PC-3 (cell line): ENCODE measurements at regions not wholly inside any gene's neighbourhood (a gene's known extent, or its start where the extent isn't known, plus 50 kb on each side); places are given as distances from the start of the nearest gene placed in this dataset.

ENCODE experiments used
- ATAC-seq: fragments of 200-7000 bp; cut with Tn5 transposase; 2 replicates; pipeline ENCODE4 v1.9.1; 2020; ENCODE audit warnings: mild to moderate bottlenecking, moderate library complexity
- BruUV-seq: library from RNA; stranded (reverse); fragments of 400-500 nt; replicated peaks from 2 replicates; lab custom pipeline; 2021; lab: Mats Ljungman, UMichigan
- CTCF ChIA-PET: fragments of 300-600 bp; sonication (Branson Sonifier 250); formaldehyde crosslinking; loops from one replicate; lab custom pipeline; 2022; ENCODE audit warnings: antibody characterized with exemption; lab: Charles Lee
- POLR2A ChIA-PET: fragments of 300-600 bp; sonication (Branson Sonifier 250); formaldehyde crosslinking; loops from one replicate; lab custom pipeline; 2022; ENCODE audit warnings: antibody characterized with exemption; ENCODE audit not compliant: unreplicated experiment; lab: Charles Lee
- DNase-seq: peaks from one replicate; pipeline ENCODE4 v3.0.0-alpha.2; 2015
- H2AFZ ChIP-seq: fragments of 300-600 bp; sonication (generic); 2 replicates; pipeline ENCODE4 v1.6.0; 2016; ENCODE audit warnings: antibody characterized with exemption, low read length
- H3F3A ChIP-seq: fragments of 300-600 bp; sonication (generic); one replicate; pipeline ENCODE4 v1.6.0; 2017; ENCODE audit warnings: antibody characterized with exemption, low read length, control low read depth, mild to moderate bottlenecking; ENCODE audit not compliant: unreplicated experiment
- H3K27ac ChIP-seq: fragments of 300-600 bp; sonication (generic); 2 replicates; pipeline ENCODE4 v1.5.1; 2016; ENCODE audit warnings: mild to moderate bottlenecking, low read length
- H3K27me3 ChIP-seq: fragments of 300-600 bp; sonication (generic); 2 replicates; pipeline ENCODE4 v1.6.1; 2016; ENCODE audit warnings: low read length, mixed read lengths
- H3K36me3 ChIP-seq: fragments of 300-600 bp; sonication (generic); 2 replicates; pipeline ENCODE4 v1.6.1; 2016; ENCODE audit warnings: low read depth, mixed run types, low read length, mixed read lengths
- H3K4me1 ChIP-seq: fragments of 300-600 bp; sonication (generic); 2 replicates; pipeline ENCODE4 v1.5.1; 2016; ENCODE audit warnings: low read length; ENCODE audit not compliant: insufficient read depth
- H3K4me2 ChIP-seq: fragments of 300-600 bp; sonication (generic); 2 replicates; pipeline ENCODE4 v1.6.0; 2016; ENCODE audit warnings: low read length
- H3K4me3 ChIP-seq: fragments of 300-600 bp; sonication (generic); 2 replicates; pipeline ENCODE4 v1.5.1; 2016; ENCODE audit warnings: mild to moderate bottlenecking, low read length, mixed read lengths
- H3K79me2 ChIP-seq: fragments of 300-600 bp; sonication (generic); 2 replicates; pipeline ENCODE4 v1.6.1; 2017; ENCODE audit warnings: low read length, mixed read lengths
- H3K9ac ChIP-seq: fragments of 300-600 bp; sonication (generic); 2 replicates; pipeline ENCODE4 v1.6.0; 2016; ENCODE audit warnings: mild to moderate bottlenecking, low read length
- H3K9me2 ChIP-seq: fragments of 300-600 bp; sonication (generic); replicated peaks from 2 replicates; pipeline ENCODE4 v1.6.1; 2016; ENCODE audit warnings: mixed run types, low read length, mixed read lengths
- H3K9me3 ChIP-seq: fragments of 300-600 bp; sonication (generic); 2 replicates; pipeline ENCODE4 v1.6.1; 2016; ENCODE audit warnings: low read length, mixed read lengths
- H4K20me1 ChIP-seq: fragments of 300-600 bp; sonication (generic); 2 replicates; pipeline ENCODE4 v1.6.1; 2016; ENCODE audit warnings: low read length, mixed read lengths
- CTCF ChIP-seq: fragments of 300-600 bp; sonication (generic); conservative IDR thresholded peaks from 2 replicates; pipeline ENCODE4 v1.5.1; 2017; ENCODE audit warnings: antibody characterized with exemption, low read depth, mild to moderate bottlenecking, low read length
- EZH2 ChIP-seq: fragments of 300-600 bp; sonication (generic); IDR thresholded peaks from one replicate; pipeline ENCODE4 v1.6.1; 2017; ENCODE audit warnings: antibody characterized with exemption, mild to moderate bottlenecking, low read length; ENCODE audit not compliant: unreplicated experiment
- EZH2phosphoT487 ChIP-seq: fragments of 300-600 bp; sonication (generic); IDR thresholded peaks from 2 replicates; pipeline ENCODE4 v1.6.1; 2018; ENCODE audit warnings: mild to moderate bottlenecking, antibody characterized with exemption, low read length, borderline replicate concordance
- intact Hi-C: fragments of 100-400 bp; cut with micrococcal nuclease; formaldehyde crosslinking; loops from 2 replicates; pipeline ENCODE4 v1.9.0; 2023

DNA sequence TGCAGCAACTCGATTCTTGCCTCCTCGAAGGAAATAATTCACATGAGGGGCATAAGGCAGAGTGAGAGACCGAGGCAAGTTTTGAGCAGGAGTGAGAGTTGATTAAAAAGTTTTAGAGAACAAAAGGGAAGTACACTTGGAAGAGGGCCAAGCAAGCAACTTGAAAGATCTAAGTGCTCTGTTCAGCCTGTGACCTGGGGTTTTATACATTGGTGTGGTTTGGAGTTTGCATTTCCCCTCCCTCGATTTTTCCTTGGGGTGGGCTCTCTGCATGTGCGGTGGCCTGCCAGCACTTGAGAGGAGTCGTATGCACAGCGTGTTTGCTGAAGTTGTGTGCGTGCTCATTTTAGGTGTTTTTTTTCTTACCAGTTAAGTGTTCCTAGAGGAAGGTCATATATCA, 356.4 kb downstream of the KLHL4 start:
- Histone ChIP-seq H3K4me2 (no peak overlapping the region), H3K9me3 (no peaks in the 10 kb centered on the region), H3K79me2 (no peaks in the 10 kb centered on the region), H3K9me2 (no peaks in the 10 kb centered on the region), H3K4me3 (no peak overlapping the region), H3F3A (no peaks in the 10 kb centered on the region), H3K27ac (no peak overlapping the region), H3K9ac (no peak overlapping the region), H2AFZ (no peak overlapping the region), H4K20me1 (no peaks in the 10 kb centered on the region), H3K4me1 (no peaks in the 10 kb centered on the region), H3K27me3 (no peaks in the 10 kb centered on the region), H3K36me3 (no peaks in the 10 kb centered on the region)
- ATAC-seq (no peak), DNase-seq (no peak)
- intact Hi-C loops = no loop called here
- ChIA-PET POLR2A (no interaction called here), CTCF (no interaction called here)
- TF ChIP-seq EZH2 = no peak
- no peak for TF ChIP-seq CTCF
- TF ChIP-seq EZH2phosphoT487 = no peak
- BruUV-seq = no TSS peak

DNA sequence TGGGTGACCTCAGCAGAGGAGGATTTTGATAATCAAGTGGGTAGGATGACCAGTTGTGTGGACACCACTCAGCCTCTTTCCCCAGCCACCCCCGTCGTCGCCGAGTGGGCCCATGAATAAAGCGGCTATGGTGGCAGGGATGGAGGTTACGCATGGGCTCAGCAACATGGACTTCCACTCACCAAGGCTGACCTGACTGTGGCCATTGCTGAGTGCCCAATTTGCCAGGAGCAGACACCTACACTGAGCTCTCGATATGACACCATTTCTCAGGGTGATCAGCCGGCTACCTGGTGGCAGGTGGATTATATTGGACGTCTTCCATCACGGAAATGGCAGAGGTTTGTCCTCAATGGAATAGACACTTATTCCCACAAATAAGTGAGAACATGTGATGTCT, 361.3 kb downstream of the KLHL4 start:
- Histone ChIP-seq H3K4me2 (no peak overlapping the region), H3K27ac (no peak overlapping the region), H3K36me3 (no peaks in the 10 kb centered on the region), H3K9me2 (no peaks in the 10 kb centered on the region), H3K4me3 (no peak overlapping the region), H4K20me1 (no peaks in the 10 kb centered on the region), H3K79me2 (no peaks in the 10 kb centered on the region), H3K9ac (no peak overlapping the region), H3K4me1 (no peaks in the 10 kb centered on the region), H2AFZ (no peak overlapping the region), H3K9me3 (no peaks in the 10 kb centered on the region), H3F3A (no peaks in the 10 kb centered on the region), H3K27me3 (no peaks in the 10 kb centered on the region)
- TF ChIP-seq EZH2 (no peak), EZH2phosphoT487 (no peak), CTCF (no peak)
- ChIA-PET POLR2A (no interaction called here), CTCF (no interaction called here)
- intact Hi-C loops = no loop called here
- no peak for ATAC-seq
- DNase-seq = no peak
- no TSS peak for BruUV-seq

- TF ChIP-seq EZH2phosphoT487 (no peak), CTCF (no peak), EZH2 (no peak)
- BruUV-seq = no TSS peak
Measured at GRCh38 chrX:87890437-87890836, 372.8 kb downstream of the KLHL4 start.

More at GRCh38 chrX:87890437-87890836, 372.8 kb downstream of the KLHL4 start:
- no peaks in the 10 kb centered on the region for H3K9me3 ChIP-seq
- no peak overlapping the region for H3K27ac ChIP-seq
- intact Hi-C loops = no loop called here
- H3F3A ChIP-seq = no peaks in the 10 kb centered on the region
- no peak overlapping the region for H2AFZ ChIP-seq
- DNase-seq (no peak), ATAC-seq (no peak)
- no peak overlapping the region for H3K4me3 ChIP-seq
- H3K4me2 ChIP-seq = no peak overlapping the region
- CTCF ChIA-PET = no interaction called here
- H3K36me3 ChIP-seq = no peaks in the 10 kb centered on the region
- POLR2A ChIA-PET = no interaction called here
- no peak overlapping the region for H3K9ac ChIP-seq
- H4K20me1 ChIP-seq = no peaks in the 10 kb centered on the region
- H3K4me1 ChIP-seq = no peaks in the 10 kb centered on the region
- H3K27me3 ChIP-seq = no peaks in the 10 kb centered on the region
- H3K9me2 ChIP-seq = no peaks in the 10 kb centered on the region
- no peaks in the 10 kb centered on the region for H3K79me2 ChIP-seq
